ENCODE measurements at regions not wholly inside any gene's neighbourhood (a gene's known extent, or its start where the extent isn't known, plus 50 kb on each side); places are given as distances from the start of the nearest gene placed in this dataset.

DNA sequence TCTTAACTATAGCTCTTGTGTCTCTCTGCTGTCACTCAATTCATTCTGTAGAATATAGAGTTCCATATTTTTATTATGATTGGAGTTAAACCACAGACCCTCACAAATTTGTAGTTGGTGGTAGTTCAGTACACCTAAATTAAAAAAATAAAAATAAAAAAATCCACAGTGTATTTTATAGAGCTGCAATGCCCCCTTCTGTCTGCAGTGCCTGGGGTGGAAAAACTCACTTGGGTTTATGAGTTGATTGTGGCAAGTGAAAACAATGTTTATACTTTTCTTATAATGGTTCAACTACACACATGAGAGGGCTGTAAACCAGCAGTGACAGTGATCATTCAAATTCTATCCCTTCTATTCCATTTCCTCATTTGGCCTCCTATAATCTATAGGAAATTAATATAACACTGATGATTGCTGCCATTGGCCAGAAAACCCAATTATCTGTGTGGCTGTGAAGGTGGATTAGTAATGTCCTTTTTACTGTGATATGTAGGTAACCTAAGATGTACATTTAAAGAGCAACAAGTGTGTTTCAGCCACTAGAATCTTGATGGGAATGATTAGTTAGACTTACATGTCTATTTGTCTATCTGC lies 166.9 kb upstream of the LRIG3 start:
- TF ChIP-seq, protein P1, sequence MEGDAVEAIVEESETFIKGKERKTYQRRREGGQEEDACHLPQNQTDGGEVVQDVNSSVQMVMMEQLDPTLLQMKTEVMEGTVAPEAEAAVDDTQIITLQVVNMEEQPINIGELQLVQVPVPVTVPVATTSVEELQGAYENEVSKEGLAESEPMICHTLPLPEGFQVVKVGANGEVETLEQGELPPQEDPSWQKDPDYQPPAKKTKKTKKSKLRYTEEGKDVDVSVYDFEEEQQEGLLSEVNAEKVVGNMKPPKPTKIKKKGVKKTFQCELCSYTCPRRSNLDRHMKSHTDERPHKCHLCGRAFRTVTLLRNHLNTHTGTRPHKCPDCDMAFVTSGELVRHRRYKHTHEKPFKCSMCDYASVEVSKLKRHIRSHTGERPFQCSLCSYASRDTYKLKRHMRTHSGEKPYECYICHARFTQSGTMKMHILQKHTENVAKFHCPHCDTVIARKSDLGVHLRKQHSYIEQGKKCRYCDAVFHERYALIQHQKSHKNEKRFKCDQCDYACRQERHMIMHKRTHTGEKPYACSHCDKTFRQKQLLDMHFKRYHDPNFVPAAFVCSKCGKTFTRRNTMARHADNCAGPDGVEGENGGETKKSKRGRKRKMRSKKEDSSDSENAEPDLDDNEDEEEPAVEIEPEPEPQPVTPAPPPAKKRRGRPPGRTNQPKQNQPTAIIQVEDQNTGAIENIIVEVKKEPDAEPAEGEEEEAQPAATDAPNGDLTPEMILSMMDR (IDR thresholded peaks at IDR 0.05), result peak in 3 of 6 experiments; percentile 29 to 40 (median 32)
- no peak for TF ChIP-seq POLR2A (IDR thresholded peaks at IDR 0.05)
